ENCODE measurements at regions not wholly inside any gene's neighbourhood (a gene's known extent, or its start where the extent isn't known, plus 50 kb on each side); places are given as distances from the start of the nearest gene placed in this dataset.

DNA sequence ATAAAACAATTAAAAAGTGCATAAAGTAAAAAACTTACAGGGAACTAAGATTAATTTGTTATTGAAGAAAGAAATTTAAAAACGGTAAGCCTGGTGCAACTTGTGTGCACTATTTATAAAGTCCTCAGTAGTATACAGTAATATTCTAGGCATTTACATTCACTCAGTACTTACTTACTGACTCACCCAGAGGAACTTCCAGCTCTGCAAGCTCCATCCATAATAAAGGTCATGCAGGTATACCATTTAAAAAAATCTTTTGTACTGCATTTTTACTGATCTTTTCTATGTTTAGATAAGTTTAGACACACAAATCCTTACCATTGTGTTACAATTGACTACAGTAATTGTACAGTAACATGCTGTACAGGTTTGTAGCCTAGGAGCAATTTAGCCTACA, 51.5 kb upstream of the NXPH2 start:
- TF ChIP-seq, protein P1, sequence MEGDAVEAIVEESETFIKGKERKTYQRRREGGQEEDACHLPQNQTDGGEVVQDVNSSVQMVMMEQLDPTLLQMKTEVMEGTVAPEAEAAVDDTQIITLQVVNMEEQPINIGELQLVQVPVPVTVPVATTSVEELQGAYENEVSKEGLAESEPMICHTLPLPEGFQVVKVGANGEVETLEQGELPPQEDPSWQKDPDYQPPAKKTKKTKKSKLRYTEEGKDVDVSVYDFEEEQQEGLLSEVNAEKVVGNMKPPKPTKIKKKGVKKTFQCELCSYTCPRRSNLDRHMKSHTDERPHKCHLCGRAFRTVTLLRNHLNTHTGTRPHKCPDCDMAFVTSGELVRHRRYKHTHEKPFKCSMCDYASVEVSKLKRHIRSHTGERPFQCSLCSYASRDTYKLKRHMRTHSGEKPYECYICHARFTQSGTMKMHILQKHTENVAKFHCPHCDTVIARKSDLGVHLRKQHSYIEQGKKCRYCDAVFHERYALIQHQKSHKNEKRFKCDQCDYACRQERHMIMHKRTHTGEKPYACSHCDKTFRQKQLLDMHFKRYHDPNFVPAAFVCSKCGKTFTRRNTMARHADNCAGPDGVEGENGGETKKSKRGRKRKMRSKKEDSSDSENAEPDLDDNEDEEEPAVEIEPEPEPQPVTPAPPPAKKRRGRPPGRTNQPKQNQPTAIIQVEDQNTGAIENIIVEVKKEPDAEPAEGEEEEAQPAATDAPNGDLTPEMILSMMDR (conservative IDR thresholded peaks at IDR 0.05; ENCODE audit: low read depth, low read length) = no peak
- no peak for DNase-seq (ENCODE audit: low read depth)
- H3K4me3 ChIP-seq (ENCODE audit: low read depth, low read length) = no peak overlapping the region

DNA sequence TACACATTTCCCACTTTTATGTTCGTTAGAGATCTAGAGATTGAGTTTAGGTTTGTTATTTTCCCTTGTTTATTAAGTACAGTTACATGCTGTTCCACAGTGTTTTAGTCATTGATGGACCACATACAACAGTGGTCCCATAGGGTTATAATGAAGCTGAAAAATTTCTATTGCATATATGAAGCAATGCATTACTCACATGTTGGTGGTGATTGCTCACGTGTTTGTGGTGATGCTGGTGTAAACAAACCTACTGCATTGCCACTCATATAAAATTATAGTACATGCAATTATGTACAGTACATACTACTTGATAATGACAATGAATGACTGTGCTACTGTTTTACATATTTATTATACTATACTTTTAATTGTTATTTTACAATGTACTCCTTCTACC, 51.0 kb upstream of the NXPH2 start:
- DNase-seq (ENCODE audit: low read depth) = no peak

DNA sequence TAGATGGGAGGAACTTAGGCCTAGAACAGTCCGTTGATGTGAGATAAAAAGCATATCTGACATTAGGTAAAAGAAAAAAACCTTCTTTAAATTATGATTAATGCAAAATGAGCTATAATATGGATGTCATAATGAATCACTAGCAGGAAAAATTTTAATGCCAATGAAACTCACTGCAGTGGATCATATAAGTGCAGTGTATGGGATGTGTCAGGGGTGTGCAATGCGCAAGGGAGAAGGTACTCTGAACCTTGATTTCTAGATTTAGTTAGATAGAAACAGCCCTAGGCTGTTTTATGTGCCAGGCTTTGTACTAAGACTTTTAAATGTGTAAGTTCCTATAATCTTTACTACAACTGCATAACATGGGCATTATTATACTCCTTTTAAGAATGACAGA, 50.4 kb upstream of the NXPH2 start:
- no peak overlapping the region for H3K4me3 ChIP-seq (ENCODE audit: low read depth, low read length)
- TF ChIP-seq, protein P1 (conservative IDR thresholded peaks at IDR 0.05; ENCODE audit: low read depth, low read length) = no peak
- DNase-seq (ENCODE audit: low read depth) = no peak

More for the DNA sequence above, 51.0 kb upstream of the NXPH2 start:
- no peak overlapping the region for H3K4me3 ChIP-seq (ENCODE audit: low read depth, low read length)
- TF ChIP-seq, protein P1 (conservative IDR thresholded peaks at IDR 0.05; ENCODE audit: low read depth, low read length) = no peak

All from choroid plexus epithelial cell (primary cell).